HG03196 (cell line): ENCODE measurements at regions not wholly inside any gene's neighbourhood (a gene's known extent, or its start where the extent isn't known, plus 50 kb on each side); places are given as distances from the start of the nearest gene placed in this dataset.

Experiments used
- ATAC-seq: cut with Tn5 transposase; IDR thresholded peaks from one replicate; pipeline ENCODE4 v1.9.1; 2021; ENCODE audit not compliant: unreplicated experiment

DNA sequence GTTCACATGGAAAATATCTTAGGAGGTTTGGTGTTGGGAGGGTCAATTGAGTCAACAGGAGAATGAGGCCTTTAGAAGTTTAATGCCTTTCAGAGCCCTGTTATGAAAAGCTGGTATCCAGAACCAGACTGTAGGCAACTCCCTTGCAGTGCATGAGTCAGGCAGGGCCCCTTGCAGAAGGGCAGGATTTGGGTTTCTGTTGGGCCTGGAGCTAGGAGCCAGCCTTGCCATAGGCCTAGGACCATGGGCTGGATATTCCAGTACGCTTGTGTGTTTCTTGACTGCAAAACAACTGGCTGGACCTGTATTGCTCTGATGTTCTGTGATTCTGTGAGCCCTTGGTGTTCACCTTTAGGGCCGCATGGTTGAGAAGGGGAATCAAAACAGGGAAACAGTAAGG is 121.8 kb upstream of the ADRA1D start:
- no peak for ATAC-seq

DNA sequence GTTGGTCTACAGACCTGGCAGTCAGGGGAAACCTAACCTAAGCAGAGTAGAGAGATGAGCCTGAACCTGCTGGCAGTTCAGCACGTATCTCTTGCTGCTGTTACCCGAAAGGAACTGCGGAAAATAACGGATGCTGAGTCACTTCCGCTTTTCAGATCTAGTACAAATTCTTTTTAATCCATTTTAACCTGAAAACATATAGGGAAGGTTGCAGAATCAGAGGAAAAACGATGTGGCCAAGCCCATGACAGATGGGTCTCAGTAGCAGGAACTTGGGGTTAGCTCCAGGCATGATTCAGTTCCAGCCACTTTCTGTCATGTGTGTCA is 120.7 kb upstream of the ADRA1D start:
- ATAC-seq = peak; percentile 55

DNA sequence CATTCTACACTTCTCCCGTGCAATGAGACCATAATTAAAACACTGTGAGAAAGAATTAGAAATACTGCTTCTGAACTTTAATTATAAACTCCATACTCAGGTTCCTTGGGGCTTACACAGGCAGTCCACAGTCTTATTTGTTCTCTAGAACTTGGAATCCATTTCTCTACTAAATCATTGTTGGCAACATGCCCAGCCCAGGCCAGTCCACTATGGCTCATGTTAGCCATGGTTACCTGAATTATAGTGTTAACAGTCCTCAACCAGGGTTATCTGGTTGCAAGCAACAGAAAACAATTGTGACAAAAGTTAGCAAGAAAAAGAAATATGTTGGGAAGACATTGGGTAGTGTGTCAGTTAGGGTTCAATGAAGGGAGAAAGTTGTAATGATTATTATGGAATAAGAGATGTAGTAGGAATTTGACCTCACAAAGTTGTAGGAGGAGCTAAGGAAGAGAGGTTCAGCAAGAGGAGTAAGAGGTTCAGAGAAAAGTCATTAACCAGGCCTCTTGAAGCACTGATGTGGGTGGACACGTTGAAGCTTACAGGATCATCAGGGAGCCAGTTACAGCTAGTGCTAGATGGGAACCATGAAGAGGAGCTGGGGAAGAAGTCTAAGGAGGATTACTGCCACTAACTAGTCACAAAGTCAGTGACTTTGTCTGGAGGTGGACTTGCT is 120.2 kb upstream of the ADRA1D start:
- ATAC-seq = no peak

DNA sequence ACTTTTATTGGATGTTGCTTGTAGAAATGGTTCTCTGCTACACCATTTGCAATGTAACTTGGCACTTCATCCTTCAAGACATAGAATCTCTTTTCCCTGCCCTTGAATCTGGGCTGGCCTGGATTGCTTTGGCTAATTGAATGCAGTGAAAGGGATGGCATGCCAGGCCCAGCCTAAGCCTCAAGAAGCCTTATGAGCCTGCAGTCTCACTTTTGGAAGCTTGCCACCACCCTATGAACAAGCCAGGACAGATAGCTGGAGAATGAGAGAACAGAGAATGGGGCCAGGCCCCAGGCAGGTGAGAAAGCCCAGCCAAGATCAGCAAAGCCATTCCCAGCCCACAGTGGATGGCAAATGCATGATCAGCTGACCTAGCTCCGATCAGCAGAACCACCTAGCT is 117.0 kb upstream of the ADRA1D start:
- ATAC-seq = no peak

DNA sequence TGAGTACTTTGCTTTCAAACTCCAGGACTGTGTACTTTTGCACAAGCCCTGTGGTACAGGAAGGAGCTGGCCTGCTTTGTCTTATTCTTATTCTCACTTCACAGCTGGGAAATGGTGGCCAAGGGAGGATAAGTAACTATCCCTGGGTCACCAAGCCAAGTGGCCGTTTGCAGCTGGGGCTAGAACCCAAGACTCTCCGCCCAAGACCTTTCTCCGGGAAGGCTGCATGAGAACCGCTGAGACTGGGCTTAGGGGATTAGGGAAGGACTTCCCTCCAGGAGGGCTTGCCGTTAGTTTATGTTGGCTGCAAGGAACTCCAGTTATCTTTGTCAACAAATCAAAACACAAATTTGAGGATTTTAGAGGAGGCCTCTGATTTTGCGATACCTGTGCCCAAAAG is 109.5 kb upstream of the ADRA1D start:
- no peak for ATAC-seq

DNA sequence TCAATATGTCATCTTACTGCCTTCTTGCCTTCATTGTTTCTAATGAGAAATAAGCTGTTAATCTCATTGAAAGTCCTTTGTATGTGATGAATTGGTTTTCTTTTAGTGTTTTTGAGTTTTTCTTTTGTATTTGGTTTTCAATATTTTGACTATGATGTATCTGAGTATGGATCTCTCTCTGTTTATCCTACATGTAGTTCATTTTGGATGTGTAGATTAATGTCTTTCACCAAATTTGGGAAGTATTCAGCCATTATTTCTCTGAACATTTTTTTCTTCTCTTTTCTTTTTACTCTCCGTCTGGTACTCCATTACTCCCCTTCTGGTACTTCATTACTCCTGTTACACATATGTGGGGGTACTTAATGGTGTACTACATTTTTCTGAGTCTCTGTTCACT is 103.3 kb upstream of the ADRA1D start:
- ATAC-seq = no peak

DNA sequence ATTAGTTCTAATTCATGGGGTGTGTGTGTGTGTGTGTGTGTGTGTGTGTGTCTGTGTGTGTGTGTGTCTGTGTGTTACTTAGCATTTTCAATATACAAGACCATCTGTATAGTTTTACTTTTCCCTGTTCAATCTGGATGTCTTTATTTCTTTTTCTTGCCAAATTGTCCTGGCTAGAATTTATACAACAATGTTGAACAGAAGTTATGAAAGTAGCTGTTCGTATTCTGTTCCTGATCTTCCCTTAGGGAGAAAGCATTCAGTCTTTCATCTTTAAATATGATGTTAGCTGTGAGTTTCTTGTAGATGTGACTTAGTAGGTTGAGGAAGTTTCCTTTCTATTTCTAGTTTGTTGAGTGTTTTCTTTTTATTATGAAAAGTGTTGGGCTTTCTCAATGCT is 101.0 kb upstream of the ADRA1D start:
- no peak for ATAC-seq

DNA sequence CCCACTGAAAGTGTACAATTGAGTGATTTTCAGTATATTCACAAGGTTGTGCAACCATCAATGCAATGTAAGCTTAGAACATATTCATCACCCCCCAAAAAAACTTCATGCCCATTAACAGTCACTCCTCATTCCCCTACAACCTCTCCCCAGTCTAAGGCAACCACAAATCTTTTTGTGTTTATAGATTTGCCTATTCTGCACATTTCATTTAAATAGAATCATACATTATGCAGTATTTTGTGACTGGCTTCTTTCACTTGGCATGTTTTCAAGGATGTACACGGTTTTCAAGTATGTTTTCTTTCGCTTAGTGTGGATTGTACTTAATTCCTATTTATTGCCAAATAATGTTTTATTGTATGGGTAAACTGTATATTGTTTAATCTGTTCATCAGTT is 95.6 kb upstream of the ADRA1D start:
- no peak for ATAC-seq

DNA sequence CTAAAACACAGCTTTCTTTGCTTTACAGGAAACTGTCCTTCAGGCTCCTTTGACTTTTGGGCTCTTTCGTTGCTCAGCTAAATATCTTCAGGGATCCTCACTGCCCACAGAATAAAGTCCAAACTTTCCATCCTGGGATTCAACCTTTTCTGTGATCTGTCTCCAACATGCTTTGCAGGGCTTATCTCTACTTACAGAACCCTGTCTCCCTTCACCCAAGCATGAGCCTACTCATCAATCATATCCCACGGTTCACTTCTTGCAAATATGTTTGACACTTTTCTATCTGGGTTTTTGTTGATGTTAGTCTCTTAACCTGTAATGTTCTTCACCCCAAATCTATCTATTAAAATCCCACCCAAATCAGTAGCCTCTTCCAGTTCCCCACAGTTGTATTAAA is 93.5 kb upstream of the ADRA1D start:
- no peak for ATAC-seq

DNA sequence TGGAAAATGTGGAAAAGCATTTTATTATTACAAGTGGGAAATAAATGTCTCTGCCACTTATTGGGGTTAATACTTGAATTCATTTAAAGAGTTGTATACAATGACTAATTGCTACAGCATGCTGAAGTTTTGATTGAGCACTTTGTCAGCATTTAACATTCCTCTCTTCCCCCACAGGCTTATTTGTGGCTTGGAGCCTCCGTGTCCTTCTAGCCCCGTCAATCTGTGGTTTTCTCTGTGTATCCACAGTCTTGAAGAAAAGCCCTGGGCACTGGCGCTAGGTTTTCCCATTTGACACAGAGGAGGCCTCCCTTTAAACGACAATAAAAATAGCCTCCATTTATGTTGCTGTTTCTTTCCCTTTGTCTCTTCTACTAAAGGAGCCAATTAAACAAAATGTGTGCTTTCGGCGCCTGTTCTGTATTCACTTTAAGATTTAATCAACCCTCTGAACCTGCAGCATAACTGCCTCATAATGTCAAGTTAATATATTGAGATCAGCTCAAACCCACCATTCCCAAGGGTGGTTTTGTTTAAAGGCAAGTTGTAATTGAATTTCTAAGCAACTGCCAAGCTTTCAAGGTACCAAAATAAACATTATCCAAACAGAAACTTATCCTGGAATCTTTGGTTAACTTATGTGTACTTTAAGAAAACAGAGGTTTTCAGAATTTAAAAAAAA is 92.9 kb upstream of the ADRA1D start:
- no peak for ATAC-seq

DNA sequence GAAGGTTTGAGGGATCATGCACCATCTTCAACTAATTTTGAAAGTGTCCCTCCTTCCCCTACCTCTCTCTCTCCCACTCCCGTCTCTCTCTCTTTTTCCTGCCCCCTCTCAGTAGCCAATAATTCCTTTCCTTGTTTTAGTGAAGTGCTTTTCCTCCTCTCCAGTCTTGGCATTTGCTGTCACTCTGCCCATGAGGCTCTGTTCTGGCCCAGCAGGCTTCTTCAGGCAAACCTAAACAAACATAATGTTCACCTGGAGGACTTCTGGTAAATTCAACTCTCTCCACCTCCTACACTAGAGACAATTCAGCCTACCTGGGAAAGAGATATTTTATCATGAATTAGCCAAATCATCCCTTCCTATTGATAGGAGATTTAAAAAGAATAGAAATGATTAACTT is 86.6 kb upstream of the ADRA1D start:
- no peak for ATAC-seq

DNA sequence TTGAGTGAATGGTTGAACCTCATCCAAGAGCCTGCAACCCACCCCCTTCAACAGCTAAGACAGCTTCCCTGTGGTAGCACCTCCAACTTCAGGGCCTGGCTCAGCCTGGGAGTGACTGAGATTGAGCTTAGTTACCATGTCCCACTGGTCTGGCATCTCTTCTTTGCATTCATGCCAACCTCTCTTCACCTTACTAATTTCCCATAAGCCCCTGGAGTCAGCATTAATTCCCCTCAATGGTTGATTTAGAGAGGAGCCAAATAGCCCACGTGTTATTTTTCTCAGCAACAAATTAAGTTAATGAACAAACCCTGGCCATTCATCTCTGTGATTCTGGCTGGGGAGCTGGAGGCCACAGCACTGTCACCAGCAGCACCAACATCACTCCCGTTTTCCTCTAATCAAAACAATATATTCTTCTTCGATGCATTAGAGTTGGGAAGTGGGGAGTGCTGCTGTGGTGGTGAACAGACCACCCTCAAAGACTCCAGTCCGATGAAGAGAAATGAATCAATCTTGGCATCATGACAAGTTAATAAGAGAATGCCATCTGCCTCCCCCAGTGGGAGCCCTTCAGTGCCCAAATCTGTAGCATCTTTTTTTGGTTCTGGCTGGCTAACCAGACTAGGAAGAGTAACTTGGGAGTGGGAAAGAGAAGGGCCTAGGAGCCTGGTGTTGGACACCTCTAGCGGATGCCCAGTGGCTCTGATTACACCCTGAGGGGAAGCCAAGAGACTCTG is 83.2 kb upstream of the ADRA1D start:
- ATAC-seq = no peak

DNA sequence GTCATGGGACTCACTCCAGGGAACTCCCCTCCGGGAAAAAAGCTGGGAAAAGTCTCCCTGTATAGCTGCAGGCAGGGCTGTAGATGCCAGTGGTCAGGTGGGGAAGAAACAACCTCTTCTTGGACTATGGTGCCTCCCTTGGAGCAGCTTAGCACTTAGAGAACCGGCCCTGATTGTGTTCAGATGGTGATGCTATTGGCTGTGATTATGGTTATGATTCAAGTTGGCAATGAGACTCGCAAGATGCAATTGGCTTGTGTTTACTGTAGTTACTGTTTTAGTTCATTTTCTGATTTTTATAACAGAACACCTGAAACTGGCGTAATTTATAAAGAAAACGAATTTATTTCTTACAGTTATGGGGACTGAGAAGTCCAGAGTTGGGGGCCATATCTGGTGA is 80.9 kb upstream of the ADRA1D start:
- ATAC-seq = no peak

DNA sequence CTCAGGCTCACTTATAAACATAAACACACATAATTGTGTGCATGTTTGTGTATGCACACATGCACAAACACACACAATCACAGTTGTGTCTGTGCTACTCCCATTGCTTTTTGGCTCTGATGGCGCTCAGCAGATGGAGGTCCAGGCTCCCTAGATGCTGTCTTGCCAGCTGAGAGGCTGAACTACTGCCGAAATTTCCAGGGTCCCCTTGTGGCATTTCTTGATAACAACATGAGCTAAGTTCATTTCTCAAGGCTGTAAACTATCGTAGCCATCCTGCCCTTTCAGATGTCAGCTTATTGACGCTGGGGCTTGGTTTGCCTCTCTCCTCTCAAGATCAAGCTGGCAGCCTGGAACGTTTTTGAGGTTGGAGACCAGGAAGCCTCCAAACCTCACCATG is 80.1 kb upstream of the ADRA1D start:
- no peak for ATAC-seq

DNA sequence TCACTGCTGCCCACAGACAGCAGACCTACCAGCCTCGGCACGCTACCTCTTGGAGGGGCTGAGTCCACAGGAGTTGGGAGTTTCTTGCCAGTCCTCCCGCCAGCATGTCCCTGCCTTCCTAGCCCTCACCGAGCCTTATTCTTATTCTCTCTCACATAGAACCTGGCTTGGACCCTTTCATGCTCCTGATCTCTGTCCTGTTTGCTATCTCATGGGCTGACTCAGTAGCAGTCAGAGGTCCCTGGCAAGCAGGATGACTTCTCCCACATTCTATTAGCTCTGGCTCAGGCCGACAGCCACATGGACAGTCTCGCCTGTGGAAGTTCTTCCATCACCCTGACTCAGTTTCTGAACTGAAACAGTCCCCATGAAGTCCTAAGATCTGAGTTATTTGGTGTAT is 79.5 kb upstream of the ADRA1D start:
- no peak for ATAC-seq

DNA sequence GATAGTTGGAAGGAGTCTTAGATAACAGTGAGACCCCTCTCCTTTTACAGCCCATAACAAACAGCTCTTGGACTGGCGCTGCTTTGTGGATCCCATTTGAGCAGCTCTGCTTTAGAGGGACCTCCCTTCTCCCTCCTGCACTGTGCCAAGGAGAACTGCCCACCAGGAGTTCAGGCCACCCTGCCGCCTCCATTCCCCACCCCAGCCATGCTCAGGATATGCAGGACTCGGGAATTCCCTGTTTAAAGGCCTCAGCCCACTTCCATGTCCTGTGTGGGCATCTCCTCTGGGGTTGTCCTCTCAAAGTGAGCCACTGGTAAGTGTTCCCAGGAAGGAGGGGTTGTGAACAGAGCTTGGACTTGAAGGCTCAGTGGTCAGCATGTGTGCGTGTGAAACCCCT is 78.9 kb upstream of the ADRA1D start:
- ATAC-seq = no peak

DNA sequence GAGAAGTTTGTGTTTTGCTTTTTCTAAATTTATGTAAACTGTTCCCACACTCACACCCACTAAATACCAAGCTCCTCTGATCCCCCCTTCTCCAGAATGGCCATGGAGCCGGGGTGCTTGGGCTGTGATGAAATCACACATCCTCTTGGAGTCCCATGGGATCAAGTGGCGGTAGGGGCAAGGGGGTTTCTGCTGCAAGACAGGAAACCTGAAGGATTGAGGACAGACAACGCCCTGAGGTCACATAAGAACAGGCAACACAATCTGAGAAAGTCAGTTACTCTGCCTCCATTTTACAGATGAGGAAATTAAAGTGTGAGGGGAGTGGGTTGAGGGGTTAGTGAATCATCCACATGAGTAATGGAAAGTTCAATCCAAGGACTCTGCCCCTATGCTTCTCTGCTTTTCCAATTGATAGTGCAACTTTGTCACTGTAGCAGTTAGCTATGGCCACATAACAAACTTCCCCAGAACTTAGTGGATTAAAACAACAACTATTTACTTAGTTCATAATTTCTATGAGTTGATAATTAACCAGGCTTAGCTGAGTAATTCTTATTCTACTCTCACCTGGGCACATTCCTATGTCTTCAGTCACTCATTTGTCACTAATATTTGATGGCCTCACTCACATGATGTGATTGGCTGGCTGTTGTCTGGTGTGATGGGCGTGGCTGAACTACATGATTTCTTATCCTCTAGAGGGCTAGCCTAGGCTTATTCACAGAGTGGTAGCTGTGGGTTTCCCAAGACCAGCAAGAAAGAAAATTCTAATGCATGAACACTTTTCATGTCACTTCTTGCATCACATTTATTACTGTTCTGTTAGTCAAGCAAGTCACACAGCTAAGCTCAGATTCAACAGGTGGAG is 77.3 kb upstream of the ADRA1D start:
- no peak for ATAC-seq

DNA sequence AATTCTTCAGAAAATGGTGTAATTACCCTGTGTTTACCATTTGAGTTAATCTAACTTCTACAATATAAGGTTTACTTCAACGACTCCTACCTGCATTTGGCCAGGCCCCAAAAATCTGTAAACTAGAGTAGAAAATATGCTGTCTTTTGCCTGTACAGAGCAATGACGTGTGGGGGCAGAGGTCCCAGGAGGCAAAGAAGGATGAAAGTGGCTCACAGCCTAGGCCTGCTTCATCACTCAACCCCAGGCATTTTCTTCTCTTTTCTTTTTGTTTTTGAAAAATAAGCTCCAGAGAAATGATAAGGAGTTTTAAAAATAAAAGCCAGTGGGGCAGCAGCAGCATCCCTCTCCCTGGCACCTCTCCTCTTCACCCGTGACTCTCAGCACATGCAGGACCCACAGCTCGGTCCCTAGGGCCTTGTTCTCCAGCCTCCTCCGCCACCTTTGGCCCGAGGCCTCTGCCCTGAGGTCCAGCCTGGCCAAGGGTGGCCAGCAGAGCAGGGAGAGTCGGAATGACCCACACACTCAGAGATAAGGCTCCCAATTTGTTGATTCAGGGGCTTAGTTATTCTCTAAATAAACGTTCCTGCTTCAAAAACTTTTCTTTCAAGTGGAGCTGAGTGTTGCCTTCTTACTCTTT is 76.6 kb upstream of the ADRA1D start:
- no peak for ATAC-seq

DNA sequence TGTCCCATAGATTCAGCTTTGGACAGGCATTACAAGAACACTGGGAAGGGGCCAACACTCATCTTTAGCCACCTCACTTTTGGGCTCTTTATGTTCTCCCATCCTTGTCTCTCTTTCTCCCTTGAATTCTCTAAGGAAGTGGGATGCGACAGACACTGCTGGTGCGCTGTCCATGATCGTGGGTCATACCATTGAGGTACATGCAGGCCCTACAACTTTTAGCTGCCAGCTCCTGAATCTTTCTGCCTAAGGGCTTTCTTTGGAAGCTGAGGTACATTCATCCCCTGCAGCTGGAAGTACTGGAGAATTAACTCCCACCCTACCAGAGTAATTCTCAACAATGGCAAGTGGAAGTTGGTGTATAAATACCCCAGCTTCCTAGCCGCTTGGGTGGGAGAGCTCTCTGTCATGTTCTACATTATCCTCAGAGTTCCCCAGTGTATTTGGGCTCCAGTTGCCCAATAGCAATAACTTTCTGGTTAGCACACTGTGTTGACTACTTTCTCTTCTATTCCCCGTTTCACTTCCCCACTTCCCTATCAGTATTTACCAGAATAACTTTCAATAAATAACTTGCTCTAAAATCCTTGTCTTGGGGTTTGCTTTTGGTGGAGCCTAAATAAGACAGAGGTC is 75.6 kb upstream of the ADRA1D start:
- no peak for ATAC-seq

DNA sequence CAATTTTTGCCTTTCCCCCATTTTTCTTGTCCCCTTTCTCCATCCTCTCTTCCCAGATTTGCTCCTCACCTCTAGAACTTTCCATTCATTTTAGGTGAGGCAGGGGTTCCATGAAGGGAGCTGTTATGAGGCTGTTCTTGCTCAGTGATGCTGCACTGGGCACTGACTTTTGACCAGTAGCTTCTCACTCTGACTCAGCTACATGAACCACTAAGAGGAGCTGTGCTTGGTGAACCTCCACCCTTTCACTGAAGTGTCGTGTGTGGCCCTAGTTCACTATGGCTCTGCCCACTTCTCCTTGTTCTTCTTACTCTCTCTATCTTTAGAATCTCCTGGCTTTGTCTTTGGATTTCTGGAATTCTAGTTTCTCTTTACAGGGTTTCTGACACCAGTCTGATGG is 73.4 kb upstream of the ADRA1D start:
- ATAC-seq = no peak

DNA sequence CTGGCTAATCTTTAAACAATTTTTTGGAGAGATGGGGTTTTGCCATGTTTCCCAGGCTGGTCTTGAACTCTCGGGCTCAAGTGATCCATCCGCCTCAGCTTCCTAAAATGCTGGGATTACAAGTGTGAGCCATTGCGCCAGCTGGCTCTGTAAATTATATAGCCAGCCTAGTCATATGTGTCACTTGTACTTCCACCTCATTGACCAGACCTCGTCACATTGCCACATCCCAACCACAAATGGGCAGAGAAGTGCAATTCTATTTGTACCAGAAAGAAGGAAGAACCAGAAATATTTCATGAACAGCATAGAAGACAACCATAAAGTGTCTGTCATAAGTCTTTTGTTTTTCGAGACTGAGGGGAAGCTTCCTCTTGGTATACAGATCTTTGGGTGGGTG is 71.2 kb upstream of the ADRA1D start:
- no peak for ATAC-seq
